ENCODE measurements at regions not wholly inside any gene's neighbourhood (a gene's known extent, or its start where the extent isn't known, plus 50 kb on each side); places are given as distances from the start of the nearest gene placed in this dataset.

- no peak for DNase-seq (ENCODE audit: low spot score)
- no peak overlapping the region for H3K27ac Mint-ChIP-seq
- H3K36me3 Mint-ChIP-seq (ENCODE audit: low read depth) = no peaks in the 10 kb centered on the region
Measured at GRCh38 chr15:72890043-72890442, 106.5 kb upstream of the ADPGK start.

GRCh38 chr15:72889545-72889944 lies 106.0 kb upstream of the ADPGK start:
- Mint-ChIP-seq H3K27me3 (ENCODE audit: low read depth) (peaks cover 17% of the 10 kb centered on the region), H3K4me1 (ENCODE audit: low read depth) (no peaks in the 10 kb centered on the region), H3K36me3 (ENCODE audit: low read depth) (no peaks in the 10 kb centered on the region), H3K4me3 (no peak overlapping the region), H3K9me3 (no peaks in the 10 kb centered on the region), H3K27ac (no peak overlapping the region)
- DNase-seq (ENCODE audit: low spot score) = no peak

More at GRCh38 chr15:72890043-72890442, 106.5 kb upstream of the ADPGK start:
- Mint-ChIP-seq H3K9me3 (no peaks in the 10 kb centered on the region), H3K4me3 (no peak overlapping the region), H3K4me1 (ENCODE audit: low read depth) (no peaks in the 10 kb centered on the region), H3K27me3 (ENCODE audit: low read depth) (peaks cover 17% of the 10 kb centered on the region)

GRCh38 chr15:72888811-72889210 lies 105.3 kb upstream of the ADPGK start:
- Mint-ChIP-seq H3K4me3 (no peak overlapping the region), H3K4me1 (ENCODE audit: low read depth) (no peaks in the 10 kb centered on the region), H3K36me3 (ENCODE audit: low read depth) (no peaks in the 10 kb centered on the region), H3K9me3 (no peaks in the 10 kb centered on the region), H3K27me3 (ENCODE audit: low read depth) (peaks cover 16% of the 10 kb centered on the region), H3K27ac (no peak overlapping the region)
- no peak for DNase-seq (ENCODE audit: low spot score)

- DNase-seq (ENCODE audit: low spot score) = no peak
- H3K27ac Mint-ChIP-seq = no peak overlapping the region
- H3K36me3 Mint-ChIP-seq (ENCODE audit: low read depth) = no peaks in the 10 kb centered on the region
- H3K4me1 Mint-ChIP-seq (ENCODE audit: low read depth) = no peaks in the 10 kb centered on the region
- H3K27me3 Mint-ChIP-seq (ENCODE audit: low read depth) = peaks cover 13% of the 10 kb centered on the region
- H3K9me3 Mint-ChIP-seq = peaks cover 4% of the 10 kb centered on the region
- no peak overlapping the region for H3K4me3 Mint-ChIP-seq
Measured at GRCh38 chr15:72888211-72888610, 104.7 kb upstream of the ADPGK start.

GRCh38 chr15:72887376-72887775 lies 103.8 kb upstream of the ADPGK start:
- Mint-ChIP-seq H3K27me3 (ENCODE audit: low read depth) (peaks cover 13% of the 10 kb centered on the region), H3K4me3 (no peak overlapping the region), H3K36me3 (ENCODE audit: low read depth) (no peaks in the 10 kb centered on the region), H3K27ac (no peak overlapping the region), H3K9me3 (peaks cover 10% of the 10 kb centered on the region), H3K4me1 (ENCODE audit: low read depth) (no peaks in the 10 kb centered on the region)
- DNase-seq (ENCODE audit: low spot score) = no peak

- Mint-ChIP-seq H3K4me1 (ENCODE audit: low read depth) (no peaks in the 10 kb centered on the region), H3K36me3 (ENCODE audit: low read depth) (no peaks in the 10 kb centered on the region)
Measured at GRCh38 chr15:72884311-72884710, 100.8 kb upstream of the ADPGK start.

GRCh38 chr15:72873379-72874233 lies 90.0 kb upstream of the ADPGK start:
- DNase-seq (ENCODE audit: low spot score) = no peak
- no peaks in the 10 kb centered on the region for H3K4me1 Mint-ChIP-seq (ENCODE audit: low read depth)
- H3K9me3 Mint-ChIP-seq = no peaks in the 10 kb centered on the region
- H3K27ac Mint-ChIP-seq = no peak overlapping the region
- H3K27me3 Mint-ChIP-seq (ENCODE audit: low read depth) = peaks cover 16% of the 10 kb centered on the region
- no peaks in the 10 kb centered on the region for H3K36me3 Mint-ChIP-seq (ENCODE audit: low read depth)
- no peak overlapping the region for H3K4me3 Mint-ChIP-seq

More at GRCh38 chr15:72884311-72884710, 100.8 kb upstream of the ADPGK start:
- H3K27ac Mint-ChIP-seq = no peak overlapping the region
- H3K9me3 Mint-ChIP-seq = peaks cover 14% of the 10 kb centered on the region
- no peak overlapping the region for H3K4me3 Mint-ChIP-seq
- H3K27me3 Mint-ChIP-seq (ENCODE audit: low read depth) = no peaks in the 10 kb centered on the region
- DNase-seq (ENCODE audit: low spot score) = no peak

GRCh38 chr15:72872066-72872845 lies 88.7 kb upstream of the ADPGK start:
- H3K27me3 Mint-ChIP-seq (ENCODE audit: low read depth) = peaks cover 20% of the 10 kb centered on the region
- H3K4me1 Mint-ChIP-seq (ENCODE audit: low read depth) = no peaks in the 10 kb centered on the region
- H3K36me3 Mint-ChIP-seq (ENCODE audit: low read depth) = no peaks in the 10 kb centered on the region
- no peaks in the 10 kb centered on the region for H3K9me3 Mint-ChIP-seq
- no peak overlapping the region for H3K4me3 Mint-ChIP-seq
- no peak for DNase-seq (ENCODE audit: low spot score)
- no peak overlapping the region for H3K27ac Mint-ChIP-seq

GRCh38 chr15:72866866-72867616 lies 83.5 kb upstream of the ADPGK start:
- DNase-seq (ENCODE audit: low spot score) = no peak
- H3K9me3 Mint-ChIP-seq = no peaks in the 10 kb centered on the region
- no peaks in the 10 kb centered on the region for H3K36me3 Mint-ChIP-seq (ENCODE audit: low read depth)
- H3K4me3 Mint-ChIP-seq = no peak overlapping the region
- H3K27ac Mint-ChIP-seq = no peak overlapping the region
- no peaks in the 10 kb centered on the region for H3K4me1 Mint-ChIP-seq (ENCODE audit: low read depth)
- H3K27me3 Mint-ChIP-seq (ENCODE audit: low read depth) = peaks cover 13% of the 10 kb centered on the region

GRCh38 chr15:72866182-72866581 lies 82.6 kb upstream of the ADPGK start:
- DNase-seq (ENCODE audit: low spot score) = no peak
- no peaks in the 10 kb centered on the region for H3K36me3 Mint-ChIP-seq (ENCODE audit: low read depth)
- no peaks in the 10 kb centered on the region for H3K4me1 Mint-ChIP-seq (ENCODE audit: low read depth)
- H3K27me3 Mint-ChIP-seq (ENCODE audit: low read depth) = peaks cover 13% of the 10 kb centered on the region
- H3K4me3 Mint-ChIP-seq = no peak overlapping the region
- no peaks in the 10 kb centered on the region for H3K9me3 Mint-ChIP-seq
- H3K27ac Mint-ChIP-seq = no peak overlapping the region

GRCh38 chr15:72865486-72865885 lies 81.9 kb upstream of the ADPGK start:
- H3K4me1 Mint-ChIP-seq (ENCODE audit: low read depth) = no peaks in the 10 kb centered on the region
- H3K27me3 Mint-ChIP-seq (ENCODE audit: low read depth) = peaks cover 13% of the 10 kb centered on the region
- no peaks in the 10 kb centered on the region for H3K36me3 Mint-ChIP-seq (ENCODE audit: low read depth)
- no peak for DNase-seq (ENCODE audit: low spot score)
- H3K27ac Mint-ChIP-seq = no peak overlapping the region
- H3K4me3 Mint-ChIP-seq = no peak overlapping the region
- no peaks in the 10 kb centered on the region for H3K9me3 Mint-ChIP-seq

GRCh38 chr15:72864681-72865080 lies 81.1 kb upstream of the ADPGK start:
- Mint-ChIP-seq H3K36me3 (ENCODE audit: low read depth) (no peaks in the 10 kb centered on the region), H3K4me3 (no peak overlapping the region), H3K4me1 (ENCODE audit: low read depth) (no peaks in the 10 kb centered on the region), H3K27ac (no peak overlapping the region), H3K27me3 (ENCODE audit: low read depth) (peaks cover 11% of the 10 kb centered on the region), H3K9me3 (no peaks in the 10 kb centered on the region)
- no peak for DNase-seq (ENCODE audit: low spot score)

GRCh38 chr15:72861354-72861910 lies 77.9 kb upstream of the ADPGK start:
- no peaks in the 10 kb centered on the region for H3K4me1 Mint-ChIP-seq (ENCODE audit: low read depth)
- H3K9me3 Mint-ChIP-seq = no peaks in the 10 kb centered on the region
- peaks cover 2% of the 10 kb centered on the region for H3K27me3 Mint-ChIP-seq (ENCODE audit: low read depth)

More at GRCh38 chr15:72861354-72861910, 77.9 kb upstream of the ADPGK start:
- H3K36me3 Mint-ChIP-seq (ENCODE audit: low read depth) = no peaks in the 10 kb centered on the region
- no peak overlapping the region for H3K27ac Mint-ChIP-seq
- H3K4me3 Mint-ChIP-seq = no peak overlapping the region
- DNase-seq (ENCODE audit: low spot score) = no peak
